IPS-NIHi11 (cell line): ENCODE measurements at regions not wholly inside any gene's neighbourhood (a gene's known extent, or its start where the extent isn't known, plus 50 kb on each side); places are given as distances from the start of the nearest gene placed in this dataset.
"Not testable (repeated sequence)": the region's sequence is repeated elsewhere in the genome, so short reads cannot be mapped to it uniquely, and the experiment has no call there.

Experiments
- DNase-seq: peaks from one replicate; pipeline ENCODE4 v3.0.0; 2012; ENCODE audit warnings: mixed read lengths, low spot score

GRCh38 chr1:172717722-172718465 lies 59.0 kb downstream of the FASLG start:
- DNase-seq = no peak

GRCh38 chr1:172719066-172719627 lies 60.2 kb downstream of the FASLG start:
- no peak for DNase-seq

- peak; percentile 65 for DNase-seq
Observed at GRCh38 chr1:172719694-172720138, 60.8 kb downstream of the FASLG start.

- no peak for DNase-seq
Observed at GRCh38 chr1:172720339-172720738, 61.4 kb downstream of the FASLG start.

GRCh38 chr1:172723251-172723650 lies 64.3 kb downstream of the FASLG start:
- no peak for DNase-seq

- DNase-seq = no peak
Observed at GRCh38 chr1:172724232-172724631, 65.3 kb downstream of the FASLG start.

- DNase-seq = no peak
Observed at GRCh38 chr1:172724765-172725613, 66.1 kb downstream of the FASLG start.

- DNase-seq = no peak
Observed at GRCh38 chr1:172726740-172727139, 67.8 kb downstream of the FASLG start.

- DNase-seq = no peak
Observed at GRCh38 chr1:172727275-172727857, 68.5 kb downstream of the FASLG start.

GRCh38 chr1:172727956-172728603 lies 69.2 kb downstream of the FASLG start:
- peak; percentile 55 for DNase-seq

GRCh38 chr1:172728705-172729104 lies 69.8 kb downstream of the FASLG start:
- DNase-seq = not testable (repeated sequence)

- DNase-seq = no peak
Observed at GRCh38 chr1:172732427-172732826, 73.5 kb downstream of the FASLG start.

GRCh38 chr1:172733815-172734214 lies 74.9 kb downstream of the FASLG start:
- no peak for DNase-seq

GRCh38 chr1:172738389-172738788 lies 79.5 kb downstream of the FASLG start:
- no peak for DNase-seq

- peak; percentile 42 for DNase-seq
Observed at GRCh38 chr1:172742599-172743500, 83.9 kb downstream of the FASLG start.

- DNase-seq = peak; percentile 42
Observed at GRCh38 chr1:172745014-172745413, 86.1 kb downstream of the FASLG start.

GRCh38 chr1:172746091-172746949 lies 87.4 kb downstream of the FASLG start:
- DNase-seq = no peak

GRCh38 chr1:172748201-172748600 lies 89.3 kb downstream of the FASLG start:
- DNase-seq = no peak

- no peak for DNase-seq
Observed at GRCh38 chr1:172751683-172752082, 92.8 kb downstream of the FASLG start.

- no peak for DNase-seq
Observed at GRCh38 chr1:172753964-172754363, 95.1 kb downstream of the FASLG start.
